ENCODE measurements at regions not wholly inside any gene's neighbourhood (a gene's known extent, or its start where the extent isn't known, plus 50 kb on each side); places are given as distances from the start of the nearest gene placed in this dataset.
A peak's percentile ranks its signal among the peaks of the same experiment; 100 is the strongest.

DNA sequence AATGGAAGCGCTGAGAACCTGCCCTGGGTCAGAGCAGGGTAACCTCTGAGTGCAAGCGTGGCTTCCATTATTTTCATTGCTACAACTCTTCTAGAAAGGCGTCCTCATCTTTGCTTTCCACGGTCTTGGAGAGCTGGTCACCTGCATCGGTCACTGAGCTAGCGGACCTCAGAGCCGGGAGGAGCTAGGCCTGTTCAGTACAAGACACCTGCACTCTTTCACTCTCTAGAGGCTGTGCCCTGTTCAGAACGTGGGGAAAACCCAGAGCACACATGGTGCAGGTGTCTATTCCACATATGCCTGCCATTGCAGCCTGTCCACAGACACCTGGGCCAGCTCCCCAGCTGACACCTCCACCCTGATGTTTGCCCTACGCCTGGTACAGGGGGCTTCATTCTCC is 147.8 kb upstream of the IRX2 start:
- no peak overlapping the region for H3K27ac ChIP-seq (ENCODE audit: low read depth, low read length)
- no peak overlapping the region for H3K9ac ChIP-seq (replicated peaks in 1 of 4; ENCODE audit: extremely low read depth in 1 of 4, low read depth in 3 of 4, low read length in 3 of 4)
- H3K4me1 ChIP-seq (replicated peaks in 1 of 4; ENCODE audit: control insufficient read depth in 3 of 4, insufficient read depth in 4 of 4, low read length in 3 of 4) = no peaks in the 10 kb centered on the region
- H3K23ac ChIP-seq (ENCODE audit: insufficient read length) = no peak overlapping the region
- POLR2A ChIA-PET (ENCODE audit: partially characterized antibody) = no interaction called here
- H4K20me1 ChIP-seq (replicated peaks in 1 of 2; ENCODE audit: control insufficient read depth in 1 of 2, insufficient read depth in 2 of 2, low read length in 2 of 2) = no peaks in the 10 kb centered on the region
- peak overlapping the region; percentile 28; the same call in 1 of the 2 replicates for H4K8ac ChIP-seq (ENCODE audit: extremely low read depth, insufficient read depth, low read length)
- no peak overlapping the region for H2BK20ac ChIP-seq (ENCODE audit: low read length)
- no peaks in the 10 kb centered on the region for H3K23me2 ChIP-seq (ENCODE audit: low read depth, low read length)
- no peaks in the 10 kb centered on the region for H3K79me1 ChIP-seq (ENCODE audit: low read depth, low read length)
- no peak overlapping the region for H4K5ac ChIP-seq (ENCODE audit: insufficient read length, low read depth, low read length)
- DNase-seq (ENCODE audit: low read depth in 1 of 2, low spot score in 2 of 2) (peak in 1 of 2 experiments; percentile 35), FAIRE-seq (no peak)
- CTCF ChIA-PET (ENCODE audit: partially characterized antibody) = interaction anchor here (0.6 kb wide), 2 partner anchors 34 to 610 kb away, joined by 3 to 4 read pairs; no protein-coding TSS in a partner anchor
- H3K9me3 ChIP-seq (ENCODE audit: insufficient read depth in 2 of 2, low read depth in 1 of 2, low read length in 1 of 2) = 0 out of 4 replicates have a peak, but pooled peaks cover 0 to 2% of the 10 kb centered on the region in 2 experiments
- H2BK120ac ChIP-seq (replicated peaks; ENCODE audit: low read depth, low read length) = no peak overlapping the region
- no peak overlapping the region for H2BK12ac ChIP-seq (ENCODE audit: low read depth, low read length)
- H2AK5ac ChIP-seq (ENCODE audit: low read depth, low read length) = no peak overlapping the region
- WGBS, 2 experiments (ENCODE audit: extremely low coverage in 1 of 2, insufficient coverage in 1 of 2, insufficient read length in 1 of 2, insufficient replicate concordance in 2 of 2, low coverage in 1 of 2, low lambda C conversion rate in 2 of 2, missing lambda C conversion rate in 1 of 2) = 97% methylated on average over 9 of the region's 9 CpGs; no CpG with 5 or more reads in 1 of the 2 experiments
- H3K14ac ChIP-seq (ENCODE audit: insufficient read length) = no peak overlapping the region
- no peak overlapping the region for H2AFZ ChIP-seq (ENCODE audit: low read length)
- H2BK15ac ChIP-seq (ENCODE audit: low read length) = no peak overlapping the region
- no peak overlapping the region for H3K4me2 ChIP-seq (ENCODE audit: insufficient read depth in 1 of 2, low read depth in 2 of 2, low read length in 2 of 2)
- no peak overlapping the region for H3K4ac ChIP-seq (replicated peaks; ENCODE audit: insufficient read length, low read depth, low read length)
- no peak overlapping the region for H3K18ac ChIP-seq (ENCODE audit: extremely low read depth, low read length)
- H3K36me3 ChIP-seq (ENCODE audit: control insufficient read depth in 2 of 4, insufficient read depth in 4 of 4, low read length in 3 of 4) = no peaks in the 10 kb centered on the region
- H2BK5ac ChIP-seq (ENCODE audit: low read depth, low read length) = no peak overlapping the region
- H3K4me3 ChIP-seq (ENCODE audit: extremely low read depth in 1 of 4, insufficient read depth in 2 of 4, low read depth in 3 of 4, low read length in 4 of 4) = no peak overlapping the region
- H4K91ac ChIP-seq (replicated peaks; ENCODE audit: insufficient read length, low read length) = no peak overlapping the region
- no peaks in the 10 kb centered on the region for H3K79me2 ChIP-seq (ENCODE audit: control insufficient read depth in 1 of 2, insufficient read depth in 2 of 2, low read length in 2 of 2)
- H3K27me3 ChIP-seq (replicated peaks in 1 of 4; ENCODE audit: control insufficient read depth in 3 of 4, extremely low read depth in 1 of 4, insufficient read depth in 3 of 4, low read length in 3 of 4) = no peaks in the 10 kb centered on the region
- H3K56ac ChIP-seq (replicated peaks; ENCODE audit: insufficient read length, low read depth, low read length) = no peak overlapping the region
- TF ChIP-seq EGR1 (IDR thresholded peaks at IDR 0.05; ENCODE audit: borderline replicate concordance, low read depth, low read length) = no peak
- no peak for TF ChIP-seq BRCA1 (IDR thresholded peaks at IDR 0.05; ENCODE audit: low read depth, low read length)
- no peak for TF ChIP-seq USF2 (IDR thresholded peaks at IDR 0.05; ENCODE audit: low read length)
- no peak for TF ChIP-seq ASH2L (IDR thresholded peaks at IDR 0.05; ENCODE audit: low read length)
- TF ChIP-seq SP2 (IDR thresholded peaks at IDR 0.05; ENCODE audit: low read length) = no peak
- TF ChIP-seq E2F6 (IDR thresholded peaks at IDR 0.05) = no peak
- TF ChIP-seq SIX5 (IDR thresholded peaks at IDR 0.05; ENCODE audit: low read depth, low read length) = no peak
- TF ChIP-seq HDAC6 (IDR thresholded peaks at IDR 0.05; ENCODE audit: low read depth, low read length) = no peak
- TF ChIP-seq HDAC2 (IDR thresholded peaks at IDR 0.05; ENCODE audit: borderline replicate concordance in 1 of 2, low read depth in 2 of 2, low read length in 2 of 2) = no peak
- TF ChIP-seq SUZ12 (IDR thresholded peaks at IDR 0.05; ENCODE audit: low read length) = no peak
- TF ChIP-seq KDM4A (IDR thresholded peaks at IDR 0.05; ENCODE audit: low read depth, low read length, severe bottlenecking) = no peak
- TF ChIP-seq KDM1A (IDR thresholded peaks at IDR 0.05; ENCODE audit: borderline replicate concordance, low read length) = no peak
- TF ChIP-seq BCL11A (IDR thresholded peaks at IDR 0.05; ENCODE audit: low read depth in 2 of 2, low read length in 2 of 2) = no peak
